ENCODE measurements at regions not wholly inside any gene's neighbourhood (a gene's known extent, or its start where the extent isn't known, plus 50 kb on each side); places are given as distances from the start of the nearest gene placed in this dataset.

DNA sequence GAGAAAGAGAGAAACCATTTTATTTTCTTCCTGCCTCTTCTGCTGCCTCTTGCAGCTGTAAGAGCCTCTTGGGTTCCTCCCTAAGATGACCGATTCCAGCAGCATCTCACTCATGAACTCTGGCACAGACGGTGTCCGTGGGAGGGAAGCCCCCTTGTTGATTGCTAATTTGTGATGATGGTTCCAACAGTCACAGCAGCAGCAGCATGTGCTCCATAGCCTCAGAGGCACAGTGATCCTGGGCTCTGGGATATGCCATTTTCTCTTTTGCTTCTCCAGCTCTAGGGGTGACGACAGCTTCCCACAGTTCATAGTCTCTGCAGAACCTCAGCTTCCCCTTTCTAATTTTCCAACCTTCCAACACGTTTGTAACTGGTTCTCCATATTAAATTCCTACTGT is 324.2 kb upstream of the HS6ST1 start:
- peak in 1 of 3 donors; percentile 37 for DNase-seq
- H3K9me3 ChIP-seq: no peaks in the 10 kb centered on the region
- TF ChIP-seq CTCF (IDR thresholded peaks at IDR 0.05): no peak
- no peak for TF ChIP-seq POLR2A (IDR thresholded peaks at IDR 0.05)
- H3K36me3 ChIP-seq: no peaks in the 10 kb centered on the region
- no peaks in the 10 kb centered on the region for H3K27me3 ChIP-seq
- no peak overlapping the region for H3K27ac ChIP-seq
- H3K4me3 ChIP-seq: no peak overlapping the region
- no peaks in the 10 kb centered on the region for H3K4me1 ChIP-seq

GRCh38 chr2:128643221-128644065 is 324.8 kb upstream of the HS6ST1 start:
- TF ChIP-seq CTCF (IDR thresholded peaks at IDR 0.05): no peak
- no peak for TF ChIP-seq POLR2A (IDR thresholded peaks at IDR 0.05)
- H3K27ac ChIP-seq: no peak overlapping the region
- H3K9me3 ChIP-seq: no peaks in the 10 kb centered on the region
- DNase-seq: peak in 1 of 3 donors; percentile 19
- no peaks in the 10 kb centered on the region for H3K27me3 ChIP-seq
- H3K4me1 ChIP-seq: no peaks in the 10 kb centered on the region
- no peak overlapping the region for H3K4me3 ChIP-seq
- H3K36me3 ChIP-seq: no peaks in the 10 kb centered on the region

DNA sequence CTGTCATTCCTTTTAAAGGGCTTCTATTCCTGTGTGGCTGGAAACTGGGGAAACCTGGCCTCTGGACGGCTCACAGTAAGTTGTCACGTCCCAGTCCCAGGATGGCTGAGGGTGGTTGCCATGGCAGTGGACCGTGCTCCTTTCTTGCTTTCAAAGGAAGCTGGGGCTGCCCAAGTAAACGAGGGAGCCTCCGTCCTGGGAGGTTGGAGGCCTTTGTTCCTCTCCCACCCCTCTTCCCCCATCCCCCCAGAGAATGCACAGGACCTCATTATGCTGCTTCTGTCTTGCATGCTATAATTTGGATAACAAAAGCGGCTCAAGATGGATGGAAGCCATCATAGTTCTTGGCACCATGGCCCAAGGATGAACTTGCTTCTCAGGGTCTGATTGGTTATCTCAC is 325.5 kb upstream of the HS6ST1 start:
- peak in 1 of 3 donors; percentile 21 for DNase-seq
- H3K4me3 ChIP-seq: no peak overlapping the region

DNA sequence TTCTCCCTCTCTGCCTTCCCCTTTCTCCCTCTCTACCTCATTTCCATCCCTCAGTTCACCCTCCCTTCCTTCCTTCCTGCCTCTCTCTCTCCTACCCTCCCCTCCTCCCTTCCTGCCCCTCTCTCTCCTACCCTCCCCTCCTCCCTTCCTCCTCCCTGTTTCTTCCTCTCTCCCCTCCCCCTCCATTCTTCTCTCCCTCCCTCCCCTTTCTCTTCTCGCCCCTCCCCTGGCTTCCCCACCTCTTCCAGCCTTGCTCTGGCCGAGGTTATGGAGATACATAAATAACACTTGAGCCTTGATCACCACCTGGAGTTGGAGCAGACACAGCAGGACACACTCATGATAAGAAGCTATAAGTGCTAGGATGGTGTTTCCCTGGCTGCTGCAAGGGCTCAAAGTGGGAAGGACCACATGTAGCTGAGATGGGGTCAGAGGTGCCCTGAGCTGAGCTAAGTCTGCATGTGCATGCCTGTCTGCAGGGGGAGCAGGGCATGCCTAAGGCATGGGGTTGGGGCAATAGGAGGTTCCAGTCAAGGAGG is 326.1 kb upstream of the HS6ST1 start:
- H3K27me3 ChIP-seq: no peaks in the 10 kb centered on the region

More for the DNA sequence above, 325.5 kb upstream of the HS6ST1 start:
- H3K4me1 ChIP-seq: no peaks in the 10 kb centered on the region
- H3K27ac ChIP-seq: no peak overlapping the region
- H3K36me3 ChIP-seq: no peaks in the 10 kb centered on the region
- H3K27me3 ChIP-seq: no peaks in the 10 kb centered on the region
- TF ChIP-seq CTCF (IDR thresholded peaks at IDR 0.05) (no peak), POLR2A (IDR thresholded peaks at IDR 0.05) (no peak)
- H3K9me3 ChIP-seq: no peaks in the 10 kb centered on the region

DNA sequence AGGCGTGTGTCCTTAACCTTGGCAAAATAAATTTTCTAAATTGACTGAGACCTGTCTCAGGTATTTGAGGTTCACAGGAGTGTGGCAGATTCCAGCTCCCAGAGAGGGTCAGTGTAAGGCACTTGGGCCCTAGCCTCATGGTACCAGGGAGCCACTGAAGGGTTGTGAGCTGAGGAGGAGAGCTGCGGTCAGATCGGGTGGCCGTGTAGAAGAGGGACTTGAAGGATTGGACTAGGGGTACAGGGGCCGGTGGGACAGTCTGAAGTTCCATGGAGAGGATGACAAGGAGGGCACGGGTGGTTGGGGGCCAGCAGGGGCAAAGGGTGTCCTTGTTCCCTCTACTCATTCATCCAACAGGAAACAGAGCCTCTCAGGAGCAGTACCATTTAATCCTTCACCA is 327.0 kb upstream of the HS6ST1 start:
- Histone ChIP-seq H3K4me1 (no peaks in the 10 kb centered on the region), H3K9me3 (no peaks in the 10 kb centered on the region), H3K36me3 (no peaks in the 10 kb centered on the region), H3K27ac (no peak overlapping the region), H3K4me3 (no peak overlapping the region), H3K27me3 (no peaks in the 10 kb centered on the region)
- no peak for DNase-seq
- TF ChIP-seq POLR2A (IDR thresholded peaks at IDR 0.05): no peak
- TF ChIP-seq CTCF (IDR thresholded peaks at IDR 0.05): no peak

More for the DNA sequence above, 326.1 kb upstream of the HS6ST1 start:
- H3K36me3 ChIP-seq: no peaks in the 10 kb centered on the region
- H3K27ac ChIP-seq: no peak overlapping the region
- peak in 1 of 3 donors; percentile 26 for DNase-seq
- TF ChIP-seq CTCF (IDR thresholded peaks at IDR 0.05): no peak
- TF ChIP-seq POLR2A (IDR thresholded peaks at IDR 0.05): no peak
- H3K4me1 ChIP-seq: no peaks in the 10 kb centered on the region
- no peaks in the 10 kb centered on the region for H3K9me3 ChIP-seq
- H3K4me3 ChIP-seq: no peak overlapping the region

Data from Peyer's patch (tissue), 4 donors.